Keratinocyte (primary cell): ENCODE measurements at regions not wholly inside any gene's neighbourhood (a gene's known extent, or its start where the extent isn't known, plus 50 kb on each side); places are given as distances from the start of the nearest gene placed in this dataset.

Source experiments
- CTCF ChIP-seq, 3 experiments: IDR thresholded peaks in 1 of 3; conservative IDR thresholded peaks in 1 of 3; optimal IDR thresholded peaks in 1 of 3; 2 replicates in 2 of 3; 3 replicates in 1 of 3; pipeline versions ENCODE3 to v1.5.1; 2011; ENCODE audit warnings: low read length in 3 of 3, mild to moderate bottlenecking in 3 of 3, moderate library complexity in 2 of 3, control low read depth in 1 of 3, inconsistent platforms in 1 of 3; ENCODE audit not compliant: insufficient read depth in 2 of 3; ENCODE audit errors: extremely low read depth in 1 of 3
- EZH2 ChIP-seq: IDR thresholded peaks from one replicate; pipeline ENCODE4 v1.6.1; 2012; ENCODE audit warnings: inconsistent platforms, mild to moderate bottlenecking, low read length, moderate library complexity

- TF ChIP-seq CTCF (optimal IDR thresholded peaks at IDR 0.05 in 1 of 3, IDR thresholded peaks at IDR 0.05 in 1 of 3, conservative IDR thresholded peaks at IDR 0.05 in 1 of 3; ENCODE audit: extremely low read depth in 1 of 3, insufficient read depth in 2 of 3, low read length in 3 of 3) (no peak), EZH2 (no peak)
Observed at GRCh38 chr3:132880986-132881385, 157.2 kb upstream of the TMEM108 start.
